ENCODE measurements at regions not wholly inside any gene's neighbourhood (a gene's known extent, or its start where the extent isn't known, plus 50 kb on each side); places are given as distances from the start of the nearest gene placed in this dataset.
A peak's percentile ranks its signal among the peaks of the same experiment; 100 is the strongest.
"Not testable (repeated sequence)": the region's sequence is repeated elsewhere in the genome, so short reads cannot be mapped to it uniquely, and the experiment has no call there.

DNA sequence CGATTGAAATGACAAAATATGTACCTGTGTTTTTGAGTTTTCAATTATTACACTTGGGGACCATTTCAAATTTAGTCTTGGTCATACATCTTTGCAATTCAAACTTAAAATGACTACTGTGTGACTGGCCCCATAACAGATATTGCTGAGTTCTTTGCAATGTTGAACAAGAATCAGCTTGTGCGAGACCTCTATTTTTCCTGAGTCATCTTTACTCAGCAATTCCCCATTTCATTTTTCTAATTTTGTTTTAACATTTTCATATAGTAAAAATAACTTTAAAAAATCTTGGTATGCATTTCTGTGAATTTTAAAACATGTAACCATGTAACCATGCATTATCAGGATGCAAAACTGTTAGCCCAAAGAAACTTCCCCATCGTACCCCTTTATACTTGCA lies 678.1 kb downstream of the ANKRD7 start:
- TF ChIP-seq, protein P1, sequence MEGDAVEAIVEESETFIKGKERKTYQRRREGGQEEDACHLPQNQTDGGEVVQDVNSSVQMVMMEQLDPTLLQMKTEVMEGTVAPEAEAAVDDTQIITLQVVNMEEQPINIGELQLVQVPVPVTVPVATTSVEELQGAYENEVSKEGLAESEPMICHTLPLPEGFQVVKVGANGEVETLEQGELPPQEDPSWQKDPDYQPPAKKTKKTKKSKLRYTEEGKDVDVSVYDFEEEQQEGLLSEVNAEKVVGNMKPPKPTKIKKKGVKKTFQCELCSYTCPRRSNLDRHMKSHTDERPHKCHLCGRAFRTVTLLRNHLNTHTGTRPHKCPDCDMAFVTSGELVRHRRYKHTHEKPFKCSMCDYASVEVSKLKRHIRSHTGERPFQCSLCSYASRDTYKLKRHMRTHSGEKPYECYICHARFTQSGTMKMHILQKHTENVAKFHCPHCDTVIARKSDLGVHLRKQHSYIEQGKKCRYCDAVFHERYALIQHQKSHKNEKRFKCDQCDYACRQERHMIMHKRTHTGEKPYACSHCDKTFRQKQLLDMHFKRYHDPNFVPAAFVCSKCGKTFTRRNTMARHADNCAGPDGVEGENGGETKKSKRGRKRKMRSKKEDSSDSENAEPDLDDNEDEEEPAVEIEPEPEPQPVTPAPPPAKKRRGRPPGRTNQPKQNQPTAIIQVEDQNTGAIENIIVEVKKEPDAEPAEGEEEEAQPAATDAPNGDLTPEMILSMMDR (IDR thresholded peaks at IDR 0.05; ENCODE audit: poor library complexity, severe bottlenecking) = no peak
- Histone ChIP-seq H3K36me3 (ENCODE audit: low read depth) (no peaks in the 10 kb centered on the region), H3K4me1 (ENCODE audit: insufficient read depth, poor library complexity, severe bottlenecking) (peaks cover 9% of the 10 kb centered on the region), H3K4me3 (ENCODE audit: severe bottlenecking) (no peak overlapping the region), H3K9me3 (ENCODE audit: severe bottlenecking) (no peaks in the 10 kb centered on the region), H3K27ac (ENCODE audit: poor library complexity, severe bottlenecking) (no peak overlapping the region), H3K27me3 (ENCODE audit: insufficient read depth, poor library complexity, severe bottlenecking) (no peaks in the 10 kb centered on the region)
- DNase-seq (ENCODE audit: low spot score) = no peak
- no peak for ATAC-seq (ENCODE audit: low read depth)

DNA sequence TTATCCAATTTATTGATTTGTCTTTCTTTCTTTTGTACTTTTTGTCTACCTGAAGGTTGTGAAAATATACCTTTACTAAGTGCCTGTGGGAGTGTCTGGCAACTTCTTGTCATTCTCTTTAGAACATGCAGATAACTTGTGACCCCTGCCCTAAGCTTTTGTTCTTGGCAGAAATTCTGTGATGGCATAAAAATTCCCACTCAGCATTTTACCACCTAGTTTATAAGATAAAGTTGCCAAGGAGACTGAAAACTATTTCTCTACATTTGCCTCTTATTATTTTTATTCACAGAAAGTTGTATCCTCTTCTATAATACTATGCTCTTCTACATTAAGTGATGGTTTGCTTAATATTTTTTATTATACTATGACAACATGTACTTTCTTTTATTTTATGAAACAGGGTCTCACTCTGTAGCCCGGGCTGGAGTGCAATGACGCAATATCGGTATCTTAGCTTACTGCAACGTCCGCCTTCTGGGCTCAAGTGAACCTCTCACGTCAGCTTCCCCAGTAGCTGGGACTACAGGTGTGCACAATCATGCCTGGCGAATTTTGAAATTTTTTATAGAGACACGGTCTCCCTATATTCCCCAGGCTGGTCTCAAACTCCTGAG lies 683.5 kb downstream of the ANKRD7 start:
- no peaks in the 10 kb centered on the region for H3K27me3 ChIP-seq (ENCODE audit: insufficient read depth, poor library complexity, severe bottlenecking)
- TF ChIP-seq, protein P1 (IDR thresholded peaks at IDR 0.05; ENCODE audit: poor library complexity, severe bottlenecking) = no peak
- DNase-seq (ENCODE audit: low spot score) = no peak
- no peaks in the 10 kb centered on the region for H3K36me3 ChIP-seq (ENCODE audit: low read depth)
- H3K27ac ChIP-seq (ENCODE audit: poor library complexity, severe bottlenecking) = no peak overlapping the region
- H3K4me1 ChIP-seq (ENCODE audit: insufficient read depth, poor library complexity, severe bottlenecking) = peaks cover 2% of the 10 kb centered on the region
- no peaks in the 10 kb centered on the region for H3K9me3 ChIP-seq (ENCODE audit: severe bottlenecking)
- no peak for ATAC-seq (ENCODE audit: low read depth)
- H3K4me3 ChIP-seq (ENCODE audit: severe bottlenecking) = no peak overlapping the region

DNA sequence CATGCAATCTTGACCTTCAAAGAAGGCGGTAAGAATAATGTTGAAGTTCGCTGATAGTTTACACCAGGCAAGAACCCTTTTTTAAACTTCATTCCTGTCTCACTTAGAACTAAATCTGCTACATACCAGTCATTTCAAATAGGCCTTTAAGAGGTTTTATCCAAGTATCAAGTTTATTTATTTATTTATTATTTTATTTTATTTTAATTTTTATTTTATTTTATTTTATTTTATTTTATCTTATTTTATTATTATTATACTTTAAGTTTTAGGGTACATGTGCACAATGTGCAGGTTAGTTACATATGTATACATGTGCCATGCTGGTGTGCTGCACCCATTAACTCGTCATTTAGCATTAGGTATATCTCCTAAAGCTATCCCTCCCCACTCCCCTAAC lies 691.6 kb downstream of the ANKRD7 start:
- H3K4me1 ChIP-seq (ENCODE audit: insufficient read depth, poor library complexity, severe bottlenecking) = not testable (repeated sequence)

GRCh38 chr7:118918556-118918955 lies 694.1 kb downstream of the ANKRD7 start:
- H3K36me3 ChIP-seq (ENCODE audit: low read depth) = no peaks in the 10 kb centered on the region
- no peak overlapping the region for H3K27ac ChIP-seq (ENCODE audit: poor library complexity, severe bottlenecking)
- ATAC-seq (ENCODE audit: low read depth) (no peak), DNase-seq (ENCODE audit: low spot score) (no peak)
- TF ChIP-seq, protein P1 (IDR thresholded peaks at IDR 0.05; ENCODE audit: poor library complexity, severe bottlenecking) = peak; percentile 67
- no peaks in the 10 kb centered on the region for H3K27me3 ChIP-seq (ENCODE audit: insufficient read depth, poor library complexity, severe bottlenecking)
- no peak overlapping the region for H3K4me3 ChIP-seq (ENCODE audit: severe bottlenecking)
- no peaks in the 10 kb centered on the region for H3K4me1 ChIP-seq (ENCODE audit: insufficient read depth, poor library complexity, severe bottlenecking)
- H3K9me3 ChIP-seq (ENCODE audit: severe bottlenecking) = no peaks in the 10 kb centered on the region

More for the DNA sequence above, 691.6 kb downstream of the ANKRD7 start:
- DNase-seq (ENCODE audit: low spot score); H3K4me3 ChIP-seq (ENCODE audit: severe bottlenecking); H3K27ac ChIP-seq (ENCODE audit: poor library complexity, severe bottlenecking); ATAC-seq (ENCODE audit: low read depth); H3K36me3 ChIP-seq (ENCODE audit: low read depth); H3K27me3 ChIP-seq (ENCODE audit: insufficient read depth, poor library complexity, severe bottlenecking); H3K9me3 ChIP-seq (ENCODE audit: severe bottlenecking): not testable (repeated sequence)

GRCh38 chr7:118938845-118939244 lies 714.3 kb downstream of the ANKRD7 start:
- DNase-seq (ENCODE audit: low spot score) = no peak
- no peak overlapping the region for H3K27ac ChIP-seq (ENCODE audit: poor library complexity, severe bottlenecking)
- TF ChIP-seq, protein P1 (IDR thresholded peaks at IDR 0.05; ENCODE audit: poor library complexity, severe bottlenecking) = no peak
- H3K27me3 ChIP-seq (ENCODE audit: insufficient read depth, poor library complexity, severe bottlenecking) = no peaks in the 10 kb centered on the region
- no peak for ATAC-seq (ENCODE audit: low read depth)
- H3K4me3 ChIP-seq (ENCODE audit: severe bottlenecking) = no peak overlapping the region
- no peaks in the 10 kb centered on the region for H3K36me3 ChIP-seq (ENCODE audit: low read depth)
- no peaks in the 10 kb centered on the region for H3K9me3 ChIP-seq (ENCODE audit: severe bottlenecking)
- no peaks in the 10 kb centered on the region for H3K4me1 ChIP-seq (ENCODE audit: insufficient read depth, poor library complexity, severe bottlenecking)

All from RWPE2 (cell line).